ENCODE measurements at regions not wholly inside any gene's neighbourhood (a gene's known extent, or its start where the extent isn't known, plus 50 kb on each side); places are given as distances from the start of the nearest gene placed in this dataset.

DNA sequence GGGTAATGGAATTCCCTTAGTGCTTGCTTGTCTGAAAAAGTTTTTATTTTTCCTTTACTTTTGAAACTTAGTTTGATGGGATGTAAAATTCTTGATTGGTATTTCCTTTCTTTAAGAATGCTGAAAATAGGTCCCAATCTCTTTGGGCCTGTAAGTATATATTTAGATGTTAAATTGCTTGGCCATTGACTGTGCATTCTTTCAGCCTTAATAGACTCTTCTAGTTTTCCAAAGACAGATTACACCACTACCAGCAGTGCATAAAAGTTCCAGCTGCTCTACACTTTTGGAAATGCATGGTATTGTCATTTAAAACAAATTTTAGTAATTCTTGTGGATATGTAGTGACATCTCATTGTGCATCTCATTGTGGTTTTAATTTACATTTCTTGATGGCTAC, 464.8 kb upstream of the USP24 start:
- no peaks in the 10 kb centered on the region for H3K4me1 ChIP-seq (replicated peaks)
- TF ChIP-seq POLR2AphosphoS5 (IDR thresholded peaks at IDR 0.05) (no peak), POLR2A (IDR thresholded peaks at IDR 0.05) (no peak)
- TF ChIP-seq, protein P1, sequence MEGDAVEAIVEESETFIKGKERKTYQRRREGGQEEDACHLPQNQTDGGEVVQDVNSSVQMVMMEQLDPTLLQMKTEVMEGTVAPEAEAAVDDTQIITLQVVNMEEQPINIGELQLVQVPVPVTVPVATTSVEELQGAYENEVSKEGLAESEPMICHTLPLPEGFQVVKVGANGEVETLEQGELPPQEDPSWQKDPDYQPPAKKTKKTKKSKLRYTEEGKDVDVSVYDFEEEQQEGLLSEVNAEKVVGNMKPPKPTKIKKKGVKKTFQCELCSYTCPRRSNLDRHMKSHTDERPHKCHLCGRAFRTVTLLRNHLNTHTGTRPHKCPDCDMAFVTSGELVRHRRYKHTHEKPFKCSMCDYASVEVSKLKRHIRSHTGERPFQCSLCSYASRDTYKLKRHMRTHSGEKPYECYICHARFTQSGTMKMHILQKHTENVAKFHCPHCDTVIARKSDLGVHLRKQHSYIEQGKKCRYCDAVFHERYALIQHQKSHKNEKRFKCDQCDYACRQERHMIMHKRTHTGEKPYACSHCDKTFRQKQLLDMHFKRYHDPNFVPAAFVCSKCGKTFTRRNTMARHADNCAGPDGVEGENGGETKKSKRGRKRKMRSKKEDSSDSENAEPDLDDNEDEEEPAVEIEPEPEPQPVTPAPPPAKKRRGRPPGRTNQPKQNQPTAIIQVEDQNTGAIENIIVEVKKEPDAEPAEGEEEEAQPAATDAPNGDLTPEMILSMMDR (IDR thresholded peaks at IDR 0.05) = no peak

DNA sequence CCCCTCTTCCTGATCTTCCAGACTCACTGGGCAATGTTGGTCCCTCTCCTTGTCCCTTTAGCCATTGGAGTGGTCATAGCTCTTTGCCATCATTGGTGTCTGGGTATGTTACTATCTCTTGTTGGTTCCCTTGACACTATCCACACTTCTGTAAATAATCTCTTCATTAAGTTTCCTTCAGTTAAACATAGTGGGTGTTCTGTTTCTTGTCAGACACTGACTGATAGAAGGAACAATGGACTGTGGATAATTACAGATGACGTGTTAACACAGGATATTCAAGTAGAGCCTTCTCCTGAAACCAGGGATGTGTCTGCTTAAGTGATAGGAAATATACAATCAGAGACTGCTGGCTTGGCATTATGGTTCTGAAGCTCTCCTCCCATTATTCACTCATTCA, 458.3 kb upstream of the USP24 start:
- 97% methylated on average over 1 of the region's 1 CpG for WGBS
- Histone ChIP-seq H3K36me3 (no peaks in the 10 kb centered on the region), H3K4me3 (no peak overlapping the region), H3K9me3 (no peaks in the 10 kb centered on the region), H3K27me3 (replicated peaks; ENCODE audit: insufficient read depth) (no peaks in the 10 kb centered on the region), H3K4me1 (replicated peaks) (no peaks in the 10 kb centered on the region), H3K27ac (no peak overlapping the region)
- TF ChIP-seq POLR2AphosphoS5 (IDR thresholded peaks at IDR 0.05) (no peak), POLR2A (IDR thresholded peaks at IDR 0.05) (no peak)
- TF ChIP-seq, protein P1 (IDR thresholded peaks at IDR 0.05) = no peak
- intact Hi-C loops (cut with DNase I) = loop anchor here (10.0 kb wide), 1 partner anchor 389 kb away; no protein-coding TSS in a partner anchor
- DNase-seq (ENCODE audit: low spot score) = no peak

More for the DNA sequence above, 464.8 kb upstream of the USP24 start:
- Histone ChIP-seq H3K36me3 (no peaks in the 10 kb centered on the region), H3K27ac (no peak overlapping the region), H3K4me3 (no peak overlapping the region), H3K9me3 (no peaks in the 10 kb centered on the region), H3K27me3 (replicated peaks; ENCODE audit: insufficient read depth) (no peaks in the 10 kb centered on the region)
- intact Hi-C loops (cut with DNase I) = loop anchor here (10.0 kb wide), 1 partner anchor 395 kb away; no protein-coding TSS in a partner anchor
- DNase-seq (ENCODE audit: low spot score) = no peak

DNA sequence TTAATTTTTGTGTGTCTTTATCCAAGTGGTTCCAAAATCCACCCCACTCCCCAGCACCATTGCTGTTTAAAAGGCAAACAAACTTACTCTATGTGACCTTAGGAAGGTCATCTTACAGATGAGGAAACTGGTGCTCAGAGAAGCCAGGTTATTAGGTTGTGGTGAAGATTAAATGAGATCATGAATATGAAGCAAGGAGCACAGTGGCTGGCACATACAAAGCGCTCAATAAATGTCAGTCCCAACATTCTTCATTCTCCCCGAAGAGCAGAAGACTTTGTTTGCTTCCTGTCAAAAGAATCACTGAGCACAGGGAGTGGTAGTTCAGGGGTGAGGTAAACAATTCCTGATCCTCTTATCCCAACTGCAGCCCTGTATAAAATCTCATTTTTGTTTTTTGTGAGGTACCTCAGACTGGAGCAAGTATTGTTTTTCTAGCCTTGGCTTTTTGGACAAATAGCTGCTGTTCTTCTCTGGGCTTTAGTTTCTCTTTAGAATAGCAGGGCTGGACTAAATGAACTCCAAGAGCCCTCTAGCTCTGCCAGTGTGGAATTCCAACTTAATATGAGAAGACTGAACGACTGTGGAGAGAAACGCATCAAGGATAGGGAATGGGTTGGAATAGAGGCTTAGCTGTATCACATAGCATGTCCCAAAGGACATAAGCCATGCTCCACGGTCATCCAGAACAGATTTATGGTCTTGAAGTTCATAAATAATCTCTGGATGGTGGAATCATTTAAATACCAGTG, 455.3 kb upstream of the USP24 start:
- Histone ChIP-seq H3K4me3 (no peak overlapping the region), H3K27me3 (replicated peaks; ENCODE audit: insufficient read depth) (no peaks in the 10 kb centered on the region), H3K27ac (peak overlapping the region in 1 of 2 donors; percentile 14), H3K4me1 (replicated peaks) (no peaks in the 10 kb centered on the region), H3K36me3 (no peaks in the 10 kb centered on the region), H3K9me3 (no peaks in the 10 kb centered on the region)
- intact Hi-C loops (cut with DNase I) = loop anchor here (10.0 kb wide), 1 partner anchor 386 kb away; no protein-coding TSS in a partner anchor
- TF ChIP-seq POLR2AphosphoS5 (IDR thresholded peaks at IDR 0.05) (no peak), POLR2A (IDR thresholded peaks at IDR 0.05) (no peak)
- TF ChIP-seq, protein P1 (IDR thresholded peaks at IDR 0.05) = no peak
- no peak for DNase-seq (ENCODE audit: low spot score)
- 51% methylated on average over 5 of the region's 5 CpGs for WGBS

DNA sequence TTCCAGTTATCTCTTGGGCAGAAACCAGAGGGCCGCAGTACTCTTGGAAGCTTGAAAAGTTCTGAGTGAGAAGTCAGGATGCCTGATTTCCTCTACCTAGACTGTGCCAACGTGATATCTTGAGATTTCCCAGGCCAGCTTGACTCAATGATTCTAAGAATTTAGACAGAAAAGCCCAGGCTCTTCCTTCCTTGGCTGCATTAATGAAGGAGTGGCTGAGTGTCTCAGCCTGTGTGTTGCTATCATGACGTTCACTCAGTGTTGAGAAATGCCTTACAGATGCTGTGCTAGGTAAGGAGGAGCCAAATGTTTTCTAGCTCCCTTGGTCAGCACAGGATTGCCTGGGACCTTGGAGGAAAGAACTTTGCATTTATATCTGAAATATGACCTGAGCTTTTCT, 454.1 kb upstream of the USP24 start:
- intact Hi-C loops (cut with DNase I) = no loop called here
- H3K4me3 ChIP-seq = no peak overlapping the region
- no peaks in the 10 kb centered on the region for H3K4me1 ChIP-seq (replicated peaks)
- no peaks in the 10 kb centered on the region for H3K27me3 ChIP-seq (replicated peaks; ENCODE audit: insufficient read depth)
- 59% methylated on average over 3 of the region's 3 CpGs for WGBS
- TF ChIP-seq, protein P1 (IDR thresholded peaks at IDR 0.05) = no peak
- TF ChIP-seq POLR2A (IDR thresholded peaks at IDR 0.05) = no peak
- TF ChIP-seq POLR2AphosphoS5 (IDR thresholded peaks at IDR 0.05) = no peak
- H3K27ac ChIP-seq = peak overlapping the region in 1 of 2 donors; percentile 0
- no peaks in the 10 kb centered on the region for H3K36me3 ChIP-seq
- no peaks in the 10 kb centered on the region for H3K9me3 ChIP-seq
- DNase-seq (ENCODE audit: low spot score) = no peak

DNA sequence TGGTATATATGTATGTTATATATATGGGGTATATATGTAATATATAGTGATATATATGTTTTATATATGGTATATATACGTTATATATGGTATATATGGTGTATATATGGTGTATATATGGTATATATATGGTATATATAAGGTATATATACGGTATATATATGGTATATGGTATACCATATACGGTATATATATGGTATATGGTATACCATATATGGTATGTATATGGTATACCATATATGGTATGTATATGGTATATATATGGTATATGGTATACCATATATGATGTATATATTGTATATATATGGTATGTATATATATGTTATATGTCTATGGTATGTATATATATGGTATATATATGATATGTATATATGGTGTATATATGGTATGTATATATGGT, 447.7 kb upstream of the USP24 start:
- H3K27ac ChIP-seq = no peak overlapping the region
- DNase-seq (ENCODE audit: low spot score) = no peak
- H3K4me1 ChIP-seq (replicated peaks) = no peaks in the 10 kb centered on the region
- TF ChIP-seq, protein P1 (IDR thresholded peaks at IDR 0.05) = no peak
- TF ChIP-seq POLR2A (IDR thresholded peaks at IDR 0.05) (no peak), POLR2AphosphoS5 (IDR thresholded peaks at IDR 0.05) (no peak)
- H3K36me3 ChIP-seq = no peaks in the 10 kb centered on the region
- intact Hi-C loops (cut with DNase I) = no loop called here
- H3K9me3 ChIP-seq = no peaks in the 10 kb centered on the region
- no peaks in the 10 kb centered on the region for H3K27me3 ChIP-seq (replicated peaks; ENCODE audit: insufficient read depth)
- no peak overlapping the region for H3K4me3 ChIP-seq
- 94% methylated on average over 3 of the region's 3 CpGs for WGBS

All from prostate gland (tissue), 2 donors.